ENCODE measurements at regions not wholly inside any gene's neighbourhood (a gene's known extent, or its start where the extent isn't known, plus 50 kb on each side); places are given as distances from the start of the nearest gene placed in this dataset.

DNA sequence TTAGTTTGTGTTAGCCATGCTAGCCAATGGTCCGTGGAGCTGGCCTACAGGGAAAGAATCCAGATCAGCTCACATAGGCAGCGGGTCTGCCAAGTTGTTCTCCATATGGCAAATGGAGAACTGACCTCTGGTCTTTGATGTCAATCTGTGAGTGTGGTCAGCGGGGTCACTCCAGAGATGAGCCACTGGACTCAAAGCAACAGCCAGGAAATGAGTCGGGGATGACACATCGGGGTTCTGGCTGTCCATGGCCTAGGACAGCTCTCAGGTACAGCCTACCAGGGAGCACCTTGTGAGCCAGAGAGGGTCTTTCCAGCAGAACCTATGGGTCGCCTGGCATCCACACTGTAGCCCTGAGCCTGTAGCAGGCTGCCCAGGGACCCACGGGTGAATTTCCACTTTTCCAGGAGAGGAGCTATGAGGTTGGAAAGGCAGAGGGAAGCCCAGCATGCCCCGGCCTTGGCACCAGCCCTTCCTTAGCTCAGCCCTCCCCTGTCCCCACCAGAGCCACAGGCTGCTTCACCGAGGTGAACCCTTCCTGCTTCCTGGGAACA lies 203.0 kb upstream of the TNRC6C start:
- H3K27me3 ChIP-seq (ENCODE audit: low read depth) = no peaks in the 10 kb centered on the region
- no peak for DNase-seq
- no peak overlapping the region for H3K27ac ChIP-seq (replicated peaks)
- no peaks in the 10 kb centered on the region for H3K4me1 ChIP-seq
- H3K9me3 ChIP-seq (replicated peaks) = peaks cover 5% of the 10 kb centered on the region
- intact Hi-C loops (cut with micrococcal nuclease) = no loop called here
- H3K36me3 ChIP-seq = no peaks in the 10 kb centered on the region
- no peak overlapping the region for H3K4me3 ChIP-seq
- TF ChIP-seq CTCF (IDR thresholded peaks at IDR 0.05; ENCODE audit: borderline replicate concordance) = no peak

GRCh38 chr17:77756028-77756427 lies 202.5 kb upstream of the TNRC6C start:
- no peaks in the 10 kb centered on the region for H3K27me3 ChIP-seq (ENCODE audit: low read depth)
- no peaks in the 10 kb centered on the region for H3K4me1 ChIP-seq
- TF ChIP-seq CTCF (IDR thresholded peaks at IDR 0.05; ENCODE audit: borderline replicate concordance) = no peak
- intact Hi-C loops (cut with micrococcal nuclease) = no loop called here
- no peaks in the 10 kb centered on the region for H3K36me3 ChIP-seq
- DNase-seq = no peak
- H3K4me3 ChIP-seq = no peak overlapping the region
- peaks cover 5% of the 10 kb centered on the region for H3K9me3 ChIP-seq (replicated peaks)
- no peak overlapping the region for H3K27ac ChIP-seq (replicated peaks)

- Histone ChIP-seq H3K4me3 (no peak overlapping the region), H3K4me1 (no peaks in the 10 kb centered on the region), H3K9me3 (replicated peaks) (peaks cover 5% of the 10 kb centered on the region), H3K27ac (replicated peaks) (no peak overlapping the region), H3K36me3 (no peaks in the 10 kb centered on the region), H3K27me3 (ENCODE audit: low read depth) (no peaks in the 10 kb centered on the region)
- intact Hi-C loops (cut with micrococcal nuclease) = no loop called here
- TF ChIP-seq CTCF (IDR thresholded peaks at IDR 0.05; ENCODE audit: borderline replicate concordance) = no peak
- DNase-seq = no peak
These were observed 201.5 kb upstream of the TNRC6C start for GRCh38 chr17:77756846-77757560.

- Histone ChIP-seq H3K36me3 (no peaks in the 10 kb centered on the region), H3K4me3 (no peak overlapping the region), H3K4me1 (no peaks in the 10 kb centered on the region), H3K27me3 (ENCODE audit: low read depth) (no peaks in the 10 kb centered on the region), H3K27ac (replicated peaks) (no peak overlapping the region), H3K9me3 (replicated peaks) (peaks cover 5% of the 10 kb centered on the region)
- intact Hi-C loops (cut with micrococcal nuclease) = no loop called here
- no peak for TF ChIP-seq CTCF (IDR thresholded peaks at IDR 0.05; ENCODE audit: borderline replicate concordance)
- DNase-seq = no peak
These were observed 201.0 kb upstream of the TNRC6C start for GRCh38 chr17:77757561-77757898.

DNA sequence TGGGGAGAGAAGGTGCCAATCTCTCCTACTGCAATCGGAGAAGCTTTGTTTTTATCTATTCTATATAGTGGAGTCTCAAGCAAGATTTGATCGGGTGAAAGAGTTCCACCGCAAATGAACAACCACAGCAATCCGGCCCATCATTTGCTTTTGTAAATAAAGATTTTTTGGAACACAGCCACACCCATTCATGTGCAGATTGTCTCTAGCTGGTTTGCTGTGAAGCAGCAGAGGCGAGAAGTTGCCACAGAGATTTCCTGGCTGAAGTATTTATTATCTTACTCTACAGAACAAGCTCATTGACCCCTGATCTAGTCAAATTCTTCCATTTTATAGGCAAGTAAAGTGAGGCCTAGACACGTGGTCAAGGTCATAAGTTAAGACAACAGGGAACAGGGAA lies 195.5 kb upstream of the TNRC6C start:
- Histone ChIP-seq H3K4me3 (no peak overlapping the region), H3K9me3 (replicated peaks) (no peaks in the 10 kb centered on the region), H3K36me3 (no peaks in the 10 kb centered on the region), H3K27ac (replicated peaks) (no peak overlapping the region), H3K27me3 (ENCODE audit: low read depth) (no peaks in the 10 kb centered on the region), H3K4me1 (no peaks in the 10 kb centered on the region)
- DNase-seq = no peak
- intact Hi-C loops (cut with micrococcal nuclease) = no loop called here
- TF ChIP-seq CTCF (IDR thresholded peaks at IDR 0.05; ENCODE audit: borderline replicate concordance) = no peak

Measured in left ventricle myocardium inferior (tissue), 1 donor.